Smooth muscle cell (in vitro differentiated cells): ENCODE measurements at regions not wholly inside any gene's neighbourhood (a gene's known extent, or its start where the extent isn't known, plus 50 kb on each side); places are given as distances from the start of the nearest gene placed in this dataset.

Experiments used
- DNase-seq: peaks from one replicate; lab custom pipeline; 2025; ENCODE audit not compliant: unreplicated experiment; lab: John Stamatoyannopoulos, UW
- H2AFZ ChIP-seq: fragments of 200-600 bp; sonication (generic); 2 replicates; pipeline ENCODE4 v1.6.0; 2016; ENCODE audit warnings: antibody characterized with exemption, low read depth, mild to moderate bottlenecking
- H3F3A ChIP-seq: fragments of 200-600 bp; sonication (generic); 2 replicates; pipeline ENCODE4 v1.6.0; 2017; ENCODE audit warnings: antibody characterized with exemption, low read depth
- H3K27ac ChIP-seq: fragments of 200-600 bp; sonication (generic); 2 replicates; pipeline ENCODE4 v1.5.1; 2016; ENCODE audit warnings: low read depth, mild to moderate bottlenecking
- H3K27me3 ChIP-seq: fragments of 200-600 bp; sonication (generic); 2 replicates; pipeline ENCODE4 v1.6.1; 2016; ENCODE audit warnings: low read depth, mild to moderate bottlenecking
- H3K36me3 ChIP-seq: fragments of 200-600 bp; sonication (generic); 2 replicates; pipeline ENCODE4 v1.5.1; 2016; ENCODE audit warnings: low read depth
- H3K4me1 ChIP-seq: fragments of 200-600 bp; sonication (generic); 2 replicates; pipeline ENCODE4 v1.5.1; 2016; ENCODE audit warnings: low read depth
- H3K4me2 ChIP-seq: fragments of 200-600 bp; sonication (generic); 2 replicates; pipeline ENCODE4 v1.6.0; 2016; ENCODE audit warnings: mild to moderate bottlenecking
- H3K4me3 ChIP-seq: fragments of 200-600 bp; sonication (generic); 2 replicates; pipeline ENCODE4 v1.5.1; 2016; ENCODE audit warnings: mild to moderate bottlenecking
- H3K79me2 ChIP-seq: fragments of 200-600 bp; sonication (generic); 2 replicates; pipeline ENCODE4 v1.6.0; 2016; ENCODE audit warnings: low read depth, mild to moderate bottlenecking
- H3K9ac ChIP-seq: fragments of 200-600 bp; sonication (generic); 2 replicates; pipeline ENCODE4 v1.6.0; 2016; ENCODE audit warnings: low read depth
- H3K9me3 ChIP-seq: fragments of 200-600 bp; sonication (generic); replicated peaks from 2 replicates; pipeline ENCODE4 v1.5.1; 2016; ENCODE audit warnings: low read depth
- H4K20me1 ChIP-seq: fragments of 200-600 bp; sonication (generic); 2 replicates; pipeline ENCODE4 v1.6.0; 2016; ENCODE audit warnings: low read depth
- WGBS: methylation state at CpG from one replicate; pipeline ENCODE4 v1.1.7; 2016; ENCODE audit warnings: low lambda C conversion rate; 5-methylcytosine and 5-hydroxymethylcytosine counted together
- TF ChIP-seq, protein P1 (sequence below): fragments of 200-600 bp; sonication (generic); IDR thresholded peaks from 2 replicates; pipeline ENCODE4 v1.5.1; 2017; ENCODE audit warnings: borderline replicate concordance, mild to moderate bottlenecking, antibody characterized with exemption; ENCODE audit not compliant: insufficient read depth, poor library complexity, severe bottlenecking

DNA sequence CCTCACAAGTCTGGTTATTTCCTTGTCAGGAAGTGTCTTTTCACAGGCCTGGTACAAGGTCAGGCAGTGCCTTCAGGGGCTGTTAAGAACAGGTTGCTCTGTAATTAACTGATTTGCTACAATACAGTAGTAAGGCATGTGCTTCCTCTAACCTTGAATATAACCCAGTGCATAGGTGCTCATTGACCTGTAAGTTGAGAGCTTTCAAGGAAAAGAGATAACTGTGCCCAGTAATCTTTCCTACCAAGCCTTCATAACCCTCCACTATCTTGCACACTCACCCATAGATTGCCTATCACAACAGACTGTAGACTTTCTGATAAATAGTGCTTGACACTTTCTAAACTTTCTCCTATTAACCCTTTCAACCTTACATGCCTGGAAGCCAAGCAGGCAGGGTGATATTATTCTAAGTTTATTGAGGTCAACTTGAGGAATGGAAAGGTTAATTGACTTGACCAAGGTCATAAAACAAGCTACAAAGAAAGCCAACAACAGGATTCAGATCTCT lies 148.1 kb downstream of the PPARGC1A start:
- Histone ChIP-seq H3K79me2 (no peaks in the 10 kb centered on the region), H3K4me2 (no peak overlapping the region), H3K27ac (no peak overlapping the region), H3K36me3 (no peaks in the 10 kb centered on the region), H2AFZ (no peak overlapping the region), H3K9me3 (no peaks in the 10 kb centered on the region), H3K9ac (no peak overlapping the region), H4K20me1 (no peaks in the 10 kb centered on the region), H3K27me3 (no peaks in the 10 kb centered on the region), H3K4me3 (no peak overlapping the region), H3F3A (no peaks in the 10 kb centered on the region), H3K4me1 (no peaks in the 10 kb centered on the region)
- DNase-seq: no peak
- TF ChIP-seq, protein P1, sequence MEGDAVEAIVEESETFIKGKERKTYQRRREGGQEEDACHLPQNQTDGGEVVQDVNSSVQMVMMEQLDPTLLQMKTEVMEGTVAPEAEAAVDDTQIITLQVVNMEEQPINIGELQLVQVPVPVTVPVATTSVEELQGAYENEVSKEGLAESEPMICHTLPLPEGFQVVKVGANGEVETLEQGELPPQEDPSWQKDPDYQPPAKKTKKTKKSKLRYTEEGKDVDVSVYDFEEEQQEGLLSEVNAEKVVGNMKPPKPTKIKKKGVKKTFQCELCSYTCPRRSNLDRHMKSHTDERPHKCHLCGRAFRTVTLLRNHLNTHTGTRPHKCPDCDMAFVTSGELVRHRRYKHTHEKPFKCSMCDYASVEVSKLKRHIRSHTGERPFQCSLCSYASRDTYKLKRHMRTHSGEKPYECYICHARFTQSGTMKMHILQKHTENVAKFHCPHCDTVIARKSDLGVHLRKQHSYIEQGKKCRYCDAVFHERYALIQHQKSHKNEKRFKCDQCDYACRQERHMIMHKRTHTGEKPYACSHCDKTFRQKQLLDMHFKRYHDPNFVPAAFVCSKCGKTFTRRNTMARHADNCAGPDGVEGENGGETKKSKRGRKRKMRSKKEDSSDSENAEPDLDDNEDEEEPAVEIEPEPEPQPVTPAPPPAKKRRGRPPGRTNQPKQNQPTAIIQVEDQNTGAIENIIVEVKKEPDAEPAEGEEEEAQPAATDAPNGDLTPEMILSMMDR: no peak

DNA sequence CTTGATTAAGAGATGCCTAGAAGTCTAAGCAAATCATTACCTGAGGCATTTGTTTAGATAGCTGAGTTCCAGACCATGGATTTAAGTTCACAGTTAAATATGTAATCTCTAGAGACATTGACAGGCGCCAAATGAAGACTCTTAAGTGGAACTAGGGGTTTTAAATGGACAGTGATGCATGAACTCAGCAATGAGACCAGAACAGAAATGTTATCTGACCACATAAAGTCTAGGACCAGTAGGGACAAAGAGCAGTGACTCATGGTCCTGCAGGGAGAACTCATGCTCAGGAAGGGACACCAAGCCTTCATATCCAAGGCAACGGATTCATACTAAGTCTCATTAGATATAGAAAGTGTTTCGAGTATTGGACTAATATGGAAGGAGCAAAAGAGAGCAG lies 152.3 kb downstream of the PPARGC1A start:
- Histone ChIP-seq H3K9ac (no peak overlapping the region), H3K27me3 (no peaks in the 10 kb centered on the region), H3K36me3 (no peaks in the 10 kb centered on the region), H3K4me3 (no peak overlapping the region), H3K9me3 (no peaks in the 10 kb centered on the region), H4K20me1 (no peaks in the 10 kb centered on the region), H3F3A (no peaks in the 10 kb centered on the region), H3K4me2 (no peak overlapping the region), H3K27ac (no peak overlapping the region), H3K79me2 (no peaks in the 10 kb centered on the region), H3K4me1 (no peaks in the 10 kb centered on the region), H2AFZ (no peak overlapping the region)
- 74% methylated on average over 3 of the region's 3 CpGs for WGBS
- DNase-seq: no peak
- TF ChIP-seq, protein P1: no peak

DNA sequence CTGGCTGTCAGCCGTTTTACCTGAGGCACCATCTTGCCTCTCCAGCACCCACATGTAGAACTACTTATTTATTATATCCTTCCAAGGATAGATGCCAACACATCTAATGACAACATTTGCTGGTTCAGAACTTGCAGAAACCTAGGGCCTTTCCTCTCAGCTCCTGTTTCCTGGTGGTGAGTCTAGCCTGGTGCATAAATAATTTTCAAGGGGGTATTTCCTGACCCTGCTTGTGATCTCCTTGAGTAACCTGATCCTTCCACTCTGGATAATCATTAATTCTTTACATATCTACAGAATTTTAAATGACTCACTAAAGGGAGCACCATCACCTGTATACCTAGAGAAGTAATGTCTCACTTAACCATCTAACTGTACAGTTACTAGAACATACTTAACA lies 153.4 kb downstream of the PPARGC1A start:
- no peak overlapping the region for H2AFZ ChIP-seq
- H3K36me3 ChIP-seq: no peaks in the 10 kb centered on the region
- no peaks in the 10 kb centered on the region for H3K27me3 ChIP-seq
- no peaks in the 10 kb centered on the region for H3K79me2 ChIP-seq
- TF ChIP-seq, protein P1: no peak
- H3F3A ChIP-seq: no peaks in the 10 kb centered on the region
- 93% methylated on average over 1 of the region's 1 CpG for WGBS
- no peak overlapping the region for H3K4me3 ChIP-seq
- no peak overlapping the region for H3K4me2 ChIP-seq
- no peaks in the 10 kb centered on the region for H4K20me1 ChIP-seq
- no peak overlapping the region for H3K27ac ChIP-seq
- DNase-seq: no peak
- no peaks in the 10 kb centered on the region for H3K4me1 ChIP-seq
- no peak overlapping the region for H3K9ac ChIP-seq
- H3K9me3 ChIP-seq: no peaks in the 10 kb centered on the region

DNA sequence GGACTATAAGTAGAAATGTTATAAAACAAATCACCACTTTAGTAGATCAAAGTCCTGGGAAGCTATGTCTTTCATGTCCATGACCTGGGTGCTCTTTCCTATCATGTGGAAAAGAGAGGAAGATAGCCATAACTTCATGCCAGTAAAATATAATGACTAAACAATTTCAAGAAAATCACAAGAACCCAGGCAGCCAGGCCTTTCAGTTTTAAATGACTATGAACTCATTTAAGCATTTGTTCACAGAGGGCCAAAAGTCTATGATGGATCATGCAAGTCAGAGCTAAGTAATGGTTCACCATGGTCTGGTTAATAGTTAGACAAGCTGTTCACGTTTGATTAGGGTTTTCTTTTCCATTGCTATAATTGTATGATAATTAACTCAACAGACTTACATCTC lies 155.8 kb downstream of the PPARGC1A start:
- Histone ChIP-seq H3K4me1 (no peaks in the 10 kb centered on the region), H3K27ac (no peak overlapping the region)
- WGBS: 94% methylated on average over 1 of the region's 1 CpG

More for the DNA sequence above, 155.8 kb downstream of the PPARGC1A start:
- Histone ChIP-seq H4K20me1 (no peaks in the 10 kb centered on the region), H2AFZ (no peak overlapping the region), H3F3A (no peaks in the 10 kb centered on the region), H3K36me3 (no peaks in the 10 kb centered on the region), H3K9ac (no peak overlapping the region), H3K4me3 (no peak overlapping the region), H3K9me3 (no peaks in the 10 kb centered on the region), H3K27me3 (no peaks in the 10 kb centered on the region), H3K79me2 (no peaks in the 10 kb centered on the region), H3K4me2 (no peak overlapping the region)
- no peak for DNase-seq
- TF ChIP-seq, protein P1: no peak
